Mesenchymal stem cell (in vitro differentiated cells and primary cell): ENCODE measurements at regions not wholly inside any gene's neighbourhood (a gene's known extent, or its start where the extent isn't known, plus 50 kb on each side); places are given as distances from the start of the nearest gene placed in this dataset.
A peak's percentile ranks its signal among the peaks of the same experiment; 100 is the strongest.
"Not testable (repeated sequence)": the region's sequence is repeated elsewhere in the genome, so short reads cannot be mapped to it uniquely, and the experiment has no call there.

ENCODE experiments used
- DNase-seq: peaks from one replicate; pipeline ENCODE4 v3.0.0-alpha.2; 2013
- H2AFZ ChIP-seq: one replicate; pipeline ENCODE4 v1.6.1; 2013; ENCODE audit warnings: low read depth, mild to moderate bottlenecking, control low read depth, inconsistent platforms, low read length, moderate library complexity
- H2AK5ac ChIP-seq: 2 replicates; pipeline ENCODE4 v1.6.1; 2013; ENCODE audit warnings: low read length, moderate library complexity, mild to moderate bottlenecking, inconsistent platforms; ENCODE audit not compliant: severe bottlenecking
- H2BK120ac ChIP-seq: one replicate; pipeline ENCODE4 v1.6.1; 2013; ENCODE audit warnings: low read depth, mild to moderate bottlenecking, inconsistent platforms, low read length, moderate library complexity
- H2BK12ac ChIP-seq, 2 experiments: one replicate each; pipeline ENCODE4 v1.6.1; 2013; ENCODE audit warnings: inconsistent platforms in 2 of 2, low read length in 2 of 2, mild to moderate bottlenecking in 2 of 2, moderate library complexity in 2 of 2, control low read depth in 1 of 2
- H2BK15ac ChIP-seq: one replicate; pipeline ENCODE4 v1.6.1; 2013; ENCODE audit warnings: mild to moderate bottlenecking, low read depth, inconsistent platforms; ENCODE audit not compliant: poor library complexity, severe bottlenecking
- H2BK5ac ChIP-seq: 2 replicates; pipeline ENCODE4 v1.6.1; 2013; ENCODE audit warnings: low read depth, mild to moderate bottlenecking, low read length, control low read depth, inconsistent platforms; ENCODE audit not compliant: poor library complexity, severe bottlenecking
- H3K14ac ChIP-seq, 2 experiments: one replicate each; pipeline ENCODE4 v1.6.1; 2013; ENCODE audit warnings: inconsistent platforms in 2 of 2, low read length in 2 of 2, control low read depth in 1 of 2, mild to moderate bottlenecking in 1 of 2, moderate library complexity in 1 of 2
- H3K18ac ChIP-seq, 2 experiments: one replicate each; pipeline ENCODE4 v1.6.1; 2013; ENCODE audit warnings: inconsistent platforms in 2 of 2, low read length in 2 of 2, control low read depth in 1 of 2, low read depth in 1 of 2, mild to moderate bottlenecking in 1 of 2
- H3K23ac ChIP-seq, 2 experiments: one replicate each; pipeline ENCODE4 v1.6.1; 2013; ENCODE audit warnings: inconsistent platforms in 2 of 2, low read length in 2 of 2, mild to moderate bottlenecking in 2 of 2, moderate library complexity in 2 of 2, control low read depth in 1 of 2
- H3K27ac ChIP-seq: 2 replicates; pipeline ENCODE4 v1.5.1; 2013; ENCODE audit warnings: mild to moderate bottlenecking, moderate library complexity, low read length, control low read depth, inconsistent platforms; ENCODE audit not compliant: poor library complexity, severe bottlenecking
- H3K27me3 ChIP-seq, 2 experiments: 2 replicates each; pipeline versions ENCODE4 v1.6.1 to v1.7.0; 2013; ENCODE audit warnings: low read length in 2 of 2, mild to moderate bottlenecking in 2 of 2, moderate library complexity in 2 of 2, control low read depth in 1 of 2, inconsistent platforms in 1 of 2; ENCODE audit not compliant: control insufficient read depth in 1 of 2, insufficient read depth in 1 of 2
- H3K36me3 ChIP-seq, 2 experiments: 2 replicates each; pipeline versions ENCODE4 v1.6.1 to v1.7.0; 2013; ENCODE audit warnings: low read length in 2 of 2, control low read depth in 1 of 2, inconsistent platforms in 1 of 2, low read depth in 1 of 2, mild to moderate bottlenecking in 1 of 2; ENCODE audit not compliant: insufficient read depth in 2 of 2, control insufficient read depth in 1 of 2
- H3K4ac ChIP-seq, 2 experiments: one replicate each; pipeline ENCODE4 v1.6.1; 2013; ENCODE audit warnings: inconsistent platforms in 2 of 2, low read length in 2 of 2, mild to moderate bottlenecking in 2 of 2, moderate library complexity in 2 of 2, control low read depth in 1 of 2, low read depth in 1 of 2
- H3K4me1 ChIP-seq: 2 replicates; pipeline ENCODE4 v1.6.1; 2013; ENCODE audit warnings: low read depth, low read length, control low read depth; ENCODE audit not compliant: control insufficient read depth, insufficient read depth
- H3K4me2 ChIP-seq: 2 replicates; pipeline ENCODE4 v1.6.1; 2013; ENCODE audit warnings: low read length, mild to moderate bottlenecking, inconsistent platforms; ENCODE audit not compliant: poor library complexity, severe bottlenecking
- H3K4me3 ChIP-seq, 2 experiments: 2 replicates each; pipeline versions ENCODE4 v1.5.1 to v1.7.0; 2013; ENCODE audit warnings: low read length in 2 of 2, mild to moderate bottlenecking in 2 of 2, control low read depth in 1 of 2, low read depth in 1 of 2; ENCODE audit not compliant: insufficient read depth in 1 of 2
- H3K79me1 ChIP-seq: replicated peaks from 2 replicates; pipeline ENCODE4 v1.6.1; 2013; ENCODE audit warnings: mild to moderate bottlenecking, control low read depth, low read length, inconsistent platforms; ENCODE audit not compliant: poor library complexity, severe bottlenecking
- H3K9ac ChIP-seq: 2 replicates; pipeline ENCODE4 v1.7.0; 2013; ENCODE audit warnings: mild to moderate bottlenecking, low read length, moderate library complexity
- H3K9me3 ChIP-seq: 2 replicates; pipeline ENCODE4 v1.7.0; 2013; ENCODE audit warnings: mild to moderate bottlenecking, low read length; ENCODE audit not compliant: control insufficient read depth
- H4K8ac ChIP-seq: one replicate; pipeline ENCODE4 v1.6.1; 2013; ENCODE audit warnings: inconsistent platforms, mild to moderate bottlenecking, low read length, moderate library complexity
- H4K91ac ChIP-seq: one replicate; pipeline ENCODE4 v1.6.1; 2013; ENCODE audit warnings: mild to moderate bottlenecking, low read length, inconsistent platforms
- WGBS: methylation state at CpG from one replicate; pipeline ENCODE4 v1.1.7; 2013; ENCODE audit warnings: mixed read lengths; 5-methylcytosine and 5-hydroxymethylcytosine counted together

DNA sequence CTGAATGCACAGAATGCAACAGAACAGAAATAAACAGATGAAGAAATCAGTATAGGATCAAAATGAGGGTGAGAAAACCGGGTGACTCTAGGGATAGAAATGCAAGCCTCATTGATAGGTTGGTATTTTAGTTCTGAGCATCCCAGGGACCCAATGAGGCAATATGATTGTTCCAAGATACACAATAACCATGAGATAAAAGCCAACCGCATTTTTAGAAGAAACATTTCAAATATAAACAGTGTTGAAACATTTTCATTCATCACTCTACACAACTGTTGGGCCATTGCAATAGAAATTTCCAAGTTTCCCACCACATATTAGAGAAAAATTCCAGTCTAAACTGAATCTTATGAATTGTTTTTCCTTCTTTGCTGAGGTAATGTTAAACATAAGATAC lies 452.3 kb upstream of the PTGER4 start:
- Histone ChIP-seq H2BK15ac (no peak overlapping the region), H2BK5ac (no peak overlapping the region), H3K23ac (no peak overlapping the region), H3K4me2 (no peak overlapping the region), H3K27ac (no peak overlapping the region), H2BK120ac (no peak overlapping the region), H4K91ac (no peak overlapping the region), H3K14ac (no peak overlapping the region), H2AFZ (no peak overlapping the region), H3K27me3 (no peaks in the 10 kb centered on the region), H4K8ac (no peak overlapping the region), H3K9ac (no peak overlapping the region), H2AK5ac (no peak overlapping the region), H3K36me3 (no peaks in the 10 kb centered on the region), H3K18ac (no peak overlapping the region), H3K79me1 (no peaks in the 10 kb centered on the region), H2BK12ac (no peak overlapping the region), H3K4me3 (no peak overlapping the region), H3K4me1 (peaks cover 1% of the 10 kb centered on the region), H3K4ac (no peak overlapping the region), H3K9me3 (no peaks in the 10 kb centered on the region)
- DNase-seq, result no peak
- 78% methylated on average over 2 of the region's 2 CpGs for WGBS

DNA sequence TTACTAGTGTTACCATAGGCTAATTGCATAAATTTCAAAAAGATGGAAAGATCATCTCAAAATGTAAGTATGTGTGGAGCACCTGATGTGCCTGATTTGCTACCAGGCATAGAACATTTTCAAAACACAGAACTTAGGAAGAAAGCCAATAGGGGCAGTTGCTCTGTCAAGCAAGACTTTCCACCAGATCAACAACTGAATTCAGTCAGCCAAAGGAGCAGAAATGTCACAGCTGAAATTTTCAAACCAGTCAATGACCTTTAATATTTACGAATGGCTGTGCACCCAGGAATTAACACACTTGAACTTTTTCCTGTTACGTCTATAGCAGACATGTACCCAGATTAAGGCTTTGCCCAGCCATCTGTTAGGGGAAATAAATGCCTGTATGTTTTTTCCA lies 452.8 kb upstream of the PTGER4 start:
- H3K4me2 ChIP-seq, result no peak overlapping the region
- H2BK120ac ChIP-seq, result no peak overlapping the region

DNA sequence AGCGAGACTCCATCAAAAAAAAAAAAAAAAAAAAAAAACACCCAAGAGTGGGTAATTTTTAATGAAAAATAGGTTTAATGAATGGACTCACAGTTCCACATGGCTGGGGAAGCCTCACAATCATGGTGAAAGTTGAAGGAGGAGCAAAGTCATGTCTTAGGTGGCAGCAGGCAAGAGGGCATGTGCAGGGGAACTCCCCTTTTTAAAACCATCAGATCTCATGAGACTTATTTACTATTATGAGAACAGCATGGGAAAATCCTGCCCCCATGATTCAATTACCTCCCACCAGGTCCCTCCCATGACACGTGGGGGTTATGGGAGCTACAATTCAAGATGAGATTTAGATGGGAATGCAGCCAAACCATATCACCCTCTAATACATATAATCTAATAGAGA lies 454.6 kb upstream of the PTGER4 start:
- H2BK15ac ChIP-seq, H3K4me2 ChIP-seq, DNase-seq, H3K4ac ChIP-seq, H2BK120ac ChIP-seq, H2AK5ac ChIP-seq, H3K27me3 ChIP-seq, H3K36me3 ChIP-seq, H2AFZ ChIP-seq, H3K14ac ChIP-seq, H3K4me3 ChIP-seq, H2BK5ac ChIP-seq, H2BK12ac ChIP-seq, H3K23ac ChIP-seq, H3K18ac ChIP-seq, H3K79me1 ChIP-seq, H4K8ac ChIP-seq, H3K27ac ChIP-seq, H4K91ac ChIP-seq, H3K9me3 ChIP-seq, H3K4me1 ChIP-seq, H3K9ac ChIP-seq: not testable (repeated sequence)
- WGBS, result 67% methylated on average over 1 of the region's 2 CpGs

More for the DNA sequence above, 452.8 kb upstream of the PTGER4 start:
- no peaks in the 10 kb centered on the region for H3K9me3 ChIP-seq
- no peak overlapping the region for H3K27ac ChIP-seq
- H3K14ac ChIP-seq, result no peak overlapping the region
- H2BK12ac ChIP-seq, result no peak overlapping the region
- no peak overlapping the region for H3K9ac ChIP-seq
- H2AK5ac ChIP-seq, result no peak overlapping the region
- H2BK5ac ChIP-seq, result no peak overlapping the region
- H3K79me1 ChIP-seq, result no peaks in the 10 kb centered on the region
- H3K4me3 ChIP-seq, result no peak overlapping the region
- H3K4ac ChIP-seq, result no peak overlapping the region
- peaks cover 1% of the 10 kb centered on the region for H3K4me1 ChIP-seq
- no peak overlapping the region for H3K23ac ChIP-seq
- no peak overlapping the region for H2BK15ac ChIP-seq
- no peak overlapping the region for H4K91ac ChIP-seq
- no peaks in the 10 kb centered on the region for H3K36me3 ChIP-seq
- H3K27me3 ChIP-seq, result no peaks in the 10 kb centered on the region
- H2AFZ ChIP-seq, result no peak overlapping the region
- no peak overlapping the region for H3K18ac ChIP-seq
- no peak overlapping the region for H4K8ac ChIP-seq
- DNase-seq, result no peak
- 95% methylated on average over 2 of the region's 2 CpGs for WGBS

DNA sequence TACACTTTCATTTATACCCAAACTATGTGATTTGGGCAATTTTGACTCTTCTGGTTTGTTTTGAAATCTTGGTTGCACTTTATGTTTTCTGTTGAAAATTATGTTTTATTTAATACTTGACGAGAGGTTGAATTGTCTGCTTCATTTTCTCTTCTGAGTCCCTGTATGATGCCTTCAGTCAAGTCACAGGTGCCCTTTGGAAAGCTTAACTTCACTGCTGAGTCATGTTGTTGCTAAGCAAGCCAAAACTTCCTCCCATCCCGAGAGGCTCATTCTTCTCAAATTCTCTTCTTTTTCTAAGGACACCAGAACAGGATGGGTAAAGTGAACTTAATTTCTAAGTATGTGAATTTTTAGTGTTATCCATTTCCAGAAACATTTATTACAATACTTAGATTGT lies 455.3 kb upstream of the PTGER4 start:
- Histone ChIP-seq H3K4ac (no peak overlapping the region), H2BK120ac (no peak overlapping the region), H3K4me2 (no peak overlapping the region), H2AK5ac (peak overlapping the region; percentile 72), H3K4me3 (no peak overlapping the region), H3K27ac (peak overlapping the region; percentile 79), H2BK15ac (no peak overlapping the region), H3K18ac (no peak overlapping the region), H3K9ac (no peak overlapping the region), H4K8ac (no peak overlapping the region), H4K91ac (no peak overlapping the region), H3K36me3 (no peaks in the 10 kb centered on the region), H3K27me3 (no peaks in the 10 kb centered on the region), H3K9me3 (no peaks in the 10 kb centered on the region), H2BK5ac (no peak overlapping the region), H2AFZ (no peak overlapping the region), H3K79me1 (no peaks in the 10 kb centered on the region), H3K14ac (no peak overlapping the region), H3K23ac (no peak overlapping the region), H3K4me1 (peaks cover 1% of the 10 kb centered on the region), H2BK12ac (no peak overlapping the region)
- DNase-seq, result no peak
- 84% methylated on average over 1 of the region's 2 CpGs for WGBS
